Hepatocyte (in vitro differentiated cells): ENCODE measurements at regions not wholly inside any gene's neighbourhood (a gene's known extent, or its start where the extent isn't known, plus 50 kb on each side); places are given as distances from the start of the nearest gene placed in this dataset.

ENCODE experiments used
- DNase-seq: peaks from one replicate; pipeline ENCODE4 v3.0.0-alpha.2; 2016; ENCODE audit warnings: low spot score
- H2AFZ ChIP-seq: fragments of 200-600 bp; sonication (generic); 2 replicates; pipeline ENCODE4 v1.6.0; 2016; ENCODE audit warnings: antibody characterized with exemption, mild to moderate bottlenecking
- H3K27ac ChIP-seq: fragments of 200-600 bp; sonication (generic); 2 replicates; pipeline ENCODE4 v1.5.1; 2016; ENCODE audit warnings: mild to moderate bottlenecking
- H3K27me3 ChIP-seq: fragments of 200-600 bp; sonication (generic); 2 replicates; pipeline ENCODE4 v1.6.1; 2016
- H3K36me3 ChIP-seq: fragments of 200-600 bp; sonication (generic); replicated peaks from 2 replicates; pipeline ENCODE4 v1.5.1; 2016; ENCODE audit warnings: low read depth; ENCODE audit not compliant: insufficient read depth
- H3K4me1 ChIP-seq: fragments of 200-600 bp; sonication (generic); 2 replicates; pipeline ENCODE4 v1.5.1; 2016; ENCODE audit warnings: mild to moderate bottlenecking, moderate library complexity; ENCODE audit not compliant: insufficient read depth
- H3K4me2 ChIP-seq: fragments of 200-600 bp; sonication (generic); 2 replicates; pipeline ENCODE4 v1.6.0; 2016
- H3K4me3 ChIP-seq: fragments of 200-600 bp; sonication (generic); 2 replicates; pipeline ENCODE4 v1.5.1; 2016; ENCODE audit warnings: mild to moderate bottlenecking
- H3K79me2 ChIP-seq: fragments of 200-600 bp; sonication (generic); 2 replicates; pipeline ENCODE4 v1.6.0; 2017; ENCODE audit warnings: mild to moderate bottlenecking
- H3K9me2 ChIP-seq: fragments of 200-600 bp; sonication (generic); replicated peaks from 2 replicates; pipeline ENCODE4 v1.6.0; 2017; ENCODE audit warnings: mild to moderate bottlenecking; ENCODE audit not compliant: insufficient read depth
- H3K9me3 ChIP-seq: fragments of 200-600 bp; sonication (generic); 2 replicates; pipeline ENCODE4 v1.5.1; 2016; ENCODE audit warnings: low read depth, mild to moderate bottlenecking
- H4K20me1 ChIP-seq: fragments of 200-600 bp; sonication (generic); 2 replicates; pipeline ENCODE4 v1.6.0; 2016; ENCODE audit warnings: mild to moderate bottlenecking; ENCODE audit not compliant: insufficient read depth, poor library complexity, severe bottlenecking
- CTCF ChIP-seq: fragments of 200-600 bp; sonication (generic); IDR thresholded peaks from 2 replicates; pipeline ENCODE4 v1.5.1; 2016; ENCODE audit warnings: antibody characterized with exemption, mild to moderate bottlenecking; ENCODE audit not compliant: poor library complexity
- EZH2 ChIP-seq: fragments of 200-600 bp; sonication (generic); IDR thresholded peaks from 2 replicates; pipeline ENCODE4 v1.6.1; 2016; ENCODE audit warnings: antibody characterized with exemption, mild to moderate bottlenecking, borderline replicate concordance
- EZH2phosphoT487 ChIP-seq: fragments of 200-600 bp; sonication (generic); IDR thresholded peaks from one replicate; pipeline ENCODE4 v1.6.1; 2018; ENCODE audit warnings: antibody characterized with exemption, mild to moderate bottlenecking, low read depth, moderate library complexity; ENCODE audit not compliant: unreplicated experiment, severe bottlenecking
- WGBS: methylation state at CpG from one replicate; pipeline ENCODE4 v1.1.6; 2016; ENCODE audit warnings: low lambda C conversion rate; ENCODE audit errors: missing lambda C conversion rate; 5-methylcytosine and 5-hydroxymethylcytosine counted together

- no peaks in the 10 kb centered on the region for H3K4me1 ChIP-seq
- no peak overlapping the region for H3K4me2 ChIP-seq
- H3K9me3 ChIP-seq, result no peaks in the 10 kb centered on the region
- no peak for TF ChIP-seq EZH2
- TF ChIP-seq EZH2phosphoT487, result no peak
- no peak for TF ChIP-seq CTCF
- no peak overlapping the region for H2AFZ ChIP-seq
- H3K27me3 ChIP-seq, result no peaks in the 10 kb centered on the region
- no peaks in the 10 kb centered on the region for H3K79me2 ChIP-seq
- no peaks in the 10 kb centered on the region for H3K9me2 ChIP-seq
- DNase-seq, result no peak
- H3K4me3 ChIP-seq, result no peak overlapping the region
- no peaks in the 10 kb centered on the region for H3K36me3 ChIP-seq
- H3K27ac ChIP-seq, result no peak overlapping the region
- WGBS, result 91% methylated on average over 2 of the region's 2 CpGs
- no peaks in the 10 kb centered on the region for H4K20me1 ChIP-seq
These were observed 382.6 kb downstream of the CDH2 start for GRCh38 chr18:27794181-27794926.

- Histone ChIP-seq H3K79me2 (no peaks in the 10 kb centered on the region), H4K20me1 (no peaks in the 10 kb centered on the region), H3K9me2 (no peaks in the 10 kb centered on the region), H3K27ac (no peak overlapping the region), H3K36me3 (no peaks in the 10 kb centered on the region), H2AFZ (no peak overlapping the region), H3K4me2 (peak overlapping the region; percentile 19), H3K27me3 (no peaks in the 10 kb centered on the region), H3K4me1 (no peaks in the 10 kb centered on the region), H3K4me3 (no peak overlapping the region), H3K9me3 (no peaks in the 10 kb centered on the region)
- TF ChIP-seq CTCF, result no peak
- no peak for TF ChIP-seq EZH2phosphoT487
- no peak for TF ChIP-seq EZH2
- no peak for DNase-seq
- 52% methylated on average over 7 of the region's 7 CpGs for WGBS
These were observed 383.7 kb downstream of the CDH2 start for GRCh38 chr18:27793013-27793785.

- no peaks in the 10 kb centered on the region for H3K79me2 ChIP-seq
- no peaks in the 10 kb centered on the region for H3K9me2 ChIP-seq
- H3K4me1 ChIP-seq, result no peaks in the 10 kb centered on the region
- no peaks in the 10 kb centered on the region for H3K27me3 ChIP-seq
- no peak overlapping the region for H3K4me3 ChIP-seq
- H3K4me2 ChIP-seq, result no peak overlapping the region
- 93% methylated on average over 1 of the region's 1 CpG for WGBS
- H3K36me3 ChIP-seq, result no peaks in the 10 kb centered on the region
- no peak for DNase-seq
- H2AFZ ChIP-seq, result no peak overlapping the region
- H3K9me3 ChIP-seq, result no peaks in the 10 kb centered on the region
- TF ChIP-seq EZH2phosphoT487, result no peak
- no peak for TF ChIP-seq EZH2
- no peak for TF ChIP-seq CTCF
- H3K27ac ChIP-seq, result no peak overlapping the region
- no peaks in the 10 kb centered on the region for H4K20me1 ChIP-seq
These were observed 387.5 kb downstream of the CDH2 start for GRCh38 chr18:27789406-27789805.
